ENCODE measurements at regions not wholly inside any gene's neighbourhood (a gene's known extent, or its start where the extent isn't known, plus 50 kb on each side); places are given as distances from the start of the nearest gene placed in this dataset.

- TF ChIP-seq, protein P1, sequence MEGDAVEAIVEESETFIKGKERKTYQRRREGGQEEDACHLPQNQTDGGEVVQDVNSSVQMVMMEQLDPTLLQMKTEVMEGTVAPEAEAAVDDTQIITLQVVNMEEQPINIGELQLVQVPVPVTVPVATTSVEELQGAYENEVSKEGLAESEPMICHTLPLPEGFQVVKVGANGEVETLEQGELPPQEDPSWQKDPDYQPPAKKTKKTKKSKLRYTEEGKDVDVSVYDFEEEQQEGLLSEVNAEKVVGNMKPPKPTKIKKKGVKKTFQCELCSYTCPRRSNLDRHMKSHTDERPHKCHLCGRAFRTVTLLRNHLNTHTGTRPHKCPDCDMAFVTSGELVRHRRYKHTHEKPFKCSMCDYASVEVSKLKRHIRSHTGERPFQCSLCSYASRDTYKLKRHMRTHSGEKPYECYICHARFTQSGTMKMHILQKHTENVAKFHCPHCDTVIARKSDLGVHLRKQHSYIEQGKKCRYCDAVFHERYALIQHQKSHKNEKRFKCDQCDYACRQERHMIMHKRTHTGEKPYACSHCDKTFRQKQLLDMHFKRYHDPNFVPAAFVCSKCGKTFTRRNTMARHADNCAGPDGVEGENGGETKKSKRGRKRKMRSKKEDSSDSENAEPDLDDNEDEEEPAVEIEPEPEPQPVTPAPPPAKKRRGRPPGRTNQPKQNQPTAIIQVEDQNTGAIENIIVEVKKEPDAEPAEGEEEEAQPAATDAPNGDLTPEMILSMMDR (conservative IDR thresholded peaks at IDR 0.05), result no peak
- no peak for TF ChIP-seq ZFX (IDR thresholded peaks at IDR 0.05)
These were observed 244.6 kb upstream of the ECI2 start for GRCh38 chr6:4379958-4380357.
